Stimulated activated CD4-positive, alpha-beta T cell treated with anti-CD3 and anti-CD28 coated beads, Interleukin-2, amount 100 ng/mL, for 4 hours (primary cell): ENCODE measurements at regions not wholly inside any gene's neighbourhood (a gene's known extent, or its start where the extent isn't known, plus 50 kb on each side); places are given as distances from the start of the nearest gene placed in this dataset.

ENCODE experiments used
- DNase-seq: peaks from one replicate; pipeline ENCODE4 v3.0.0-alpha.2; 2020; ENCODE audit warnings: low read depth

DNA sequence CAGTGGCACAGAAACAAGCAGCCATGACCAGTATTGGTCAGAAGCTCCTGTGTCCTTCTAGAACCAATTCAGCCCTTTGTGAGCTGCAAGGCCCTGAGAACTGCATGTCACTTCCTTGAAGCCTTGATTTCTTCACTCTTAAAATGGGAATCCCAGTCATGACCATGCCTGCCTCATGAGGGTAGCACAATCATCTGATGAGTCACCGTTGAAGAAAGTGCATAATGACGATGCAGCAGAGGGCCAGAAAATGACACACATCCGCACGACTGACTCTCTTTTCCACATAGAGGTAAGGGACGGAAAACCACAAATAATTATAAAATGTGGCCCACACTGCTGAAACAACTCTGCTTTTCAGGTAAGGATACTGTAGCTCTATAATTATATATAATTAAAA is 777.4 kb downstream of the BCL11B start:
- DNase-seq = no peak

DNA sequence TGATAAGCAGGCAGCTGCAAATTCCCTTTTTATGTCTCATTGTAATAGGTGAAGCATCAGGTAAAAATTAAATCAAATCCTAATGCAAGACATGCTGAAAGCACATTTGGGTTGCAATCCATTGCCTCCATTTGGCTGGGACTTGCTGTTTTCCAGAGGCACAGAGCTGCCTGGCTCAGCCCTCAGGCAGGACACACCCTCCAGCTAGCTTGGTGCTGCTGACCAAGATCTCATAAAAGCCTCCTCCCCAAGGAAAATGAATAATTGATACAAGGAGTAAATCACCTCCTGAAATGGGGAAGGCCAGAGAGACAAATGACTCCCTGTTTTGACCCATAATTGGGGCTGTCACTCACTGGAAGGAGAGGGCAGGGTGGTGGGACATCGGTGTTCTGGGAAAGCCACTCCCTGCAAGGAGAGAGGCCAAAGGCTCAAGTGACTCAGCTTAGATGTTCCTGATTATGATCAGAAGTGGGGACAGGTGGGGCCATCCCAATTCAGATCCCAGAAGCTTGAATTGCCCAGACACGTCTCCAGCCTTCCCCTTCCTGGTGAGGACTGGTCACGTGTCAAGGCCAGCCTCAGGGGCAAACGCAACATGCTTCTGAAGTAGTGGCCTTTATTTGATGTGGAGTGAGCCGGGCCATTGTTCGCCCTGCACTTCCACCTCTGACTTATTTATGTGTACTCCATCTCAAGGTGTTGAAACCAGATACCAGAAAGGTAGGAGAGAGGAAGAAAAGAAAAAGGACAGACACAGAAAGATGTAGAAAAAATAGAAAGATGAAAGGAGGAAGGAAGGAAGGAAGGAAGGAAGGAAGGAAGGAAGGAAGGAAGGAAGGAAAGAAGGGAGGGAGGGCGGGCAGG is 773.7 kb downstream of the BCL11B start:
- no peak for DNase-seq

DNA sequence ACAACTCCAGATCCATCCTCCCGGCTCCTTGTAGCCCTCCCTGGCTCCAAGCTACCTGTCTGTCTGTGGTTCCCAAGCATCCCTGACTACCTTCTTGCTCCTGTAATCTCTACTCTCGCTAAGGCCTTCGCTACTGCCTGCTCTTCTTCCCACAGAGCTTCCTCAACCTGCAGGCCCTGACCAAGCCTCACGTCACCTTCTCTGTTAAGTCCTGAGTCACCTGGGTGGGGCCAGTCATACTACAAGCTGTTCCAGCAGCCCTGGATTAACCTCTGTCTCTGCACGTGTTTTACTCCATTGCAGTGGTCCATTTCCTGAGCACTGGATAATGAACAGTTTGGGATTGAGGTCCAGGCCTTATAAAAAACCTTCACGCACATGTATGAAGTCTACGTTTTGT is 770.7 kb downstream of the BCL11B start:
- DNase-seq = no peak

DNA sequence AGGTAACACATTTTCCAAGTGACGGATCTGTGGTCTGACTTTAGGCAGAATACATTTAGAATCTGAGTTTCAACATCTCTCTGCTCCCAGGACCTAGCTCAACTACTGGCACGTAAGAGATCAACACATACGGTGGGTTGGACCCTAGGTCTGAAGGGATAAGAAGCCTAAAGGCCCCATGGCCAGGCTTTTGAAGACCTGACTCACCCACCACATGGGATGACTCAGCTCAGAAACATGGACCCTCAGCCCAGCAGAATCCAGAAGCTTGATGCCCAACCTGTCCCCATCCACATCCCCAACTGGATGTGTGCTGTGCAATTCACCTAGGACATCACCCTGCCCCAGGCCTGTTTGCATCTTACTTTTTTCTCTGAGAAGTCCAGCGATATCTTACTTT is 770.2 kb downstream of the BCL11B start:
- DNase-seq = no peak

DNA sequence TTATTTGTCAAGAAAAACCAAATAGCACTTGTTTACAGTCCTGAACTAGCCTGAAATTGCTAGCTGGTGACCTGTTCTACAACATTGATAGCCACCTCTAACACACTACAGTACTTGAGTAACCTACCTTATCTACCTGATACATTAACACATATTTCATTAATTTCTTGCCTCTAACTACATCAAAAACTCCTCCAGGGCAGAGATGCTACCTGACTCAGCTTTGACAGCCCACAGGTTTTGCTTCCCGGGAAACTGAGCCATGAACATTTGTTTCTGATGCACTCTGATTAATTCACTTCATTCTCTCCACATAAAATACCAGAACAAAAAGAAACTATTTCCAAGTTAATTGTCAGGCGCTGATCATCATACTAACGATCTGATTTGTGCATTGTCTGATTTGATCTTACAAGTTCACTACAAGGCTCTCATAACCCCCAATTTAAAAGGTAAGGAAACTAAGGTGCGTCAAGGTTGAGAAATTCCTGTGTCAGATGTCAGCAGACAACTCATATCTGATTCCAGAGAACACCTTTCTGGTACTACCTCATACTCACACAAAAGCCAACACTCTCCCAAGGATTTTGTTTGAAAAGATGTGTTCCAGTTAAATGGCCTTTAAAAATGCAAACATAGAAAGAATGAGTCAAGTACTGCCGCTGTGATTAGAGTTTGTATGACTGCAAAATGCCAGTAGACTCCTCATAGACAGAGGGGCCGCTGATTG is 768.7 kb downstream of the BCL11B start:
- no peak for DNase-seq

DNA sequence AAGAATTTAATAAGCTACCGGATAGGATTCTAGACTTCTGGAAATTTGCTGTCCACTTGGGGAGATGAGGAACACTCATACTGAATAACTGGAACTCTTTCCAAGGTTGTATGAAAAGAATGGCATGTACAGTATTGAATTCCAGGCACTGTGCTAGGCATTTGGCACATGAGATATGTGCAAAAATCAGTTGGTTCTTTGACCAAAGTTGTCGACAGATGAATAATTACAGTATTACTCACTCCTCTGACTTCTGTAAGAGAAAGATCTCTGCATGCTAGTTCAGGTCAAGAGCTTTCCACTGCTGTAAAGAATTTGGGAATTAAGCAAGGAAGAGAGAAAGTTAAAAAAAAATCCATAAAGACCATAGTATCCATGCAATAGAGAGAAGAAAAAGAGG is 764.7 kb downstream of the BCL11B start:
- DNase-seq = no peak

DNA sequence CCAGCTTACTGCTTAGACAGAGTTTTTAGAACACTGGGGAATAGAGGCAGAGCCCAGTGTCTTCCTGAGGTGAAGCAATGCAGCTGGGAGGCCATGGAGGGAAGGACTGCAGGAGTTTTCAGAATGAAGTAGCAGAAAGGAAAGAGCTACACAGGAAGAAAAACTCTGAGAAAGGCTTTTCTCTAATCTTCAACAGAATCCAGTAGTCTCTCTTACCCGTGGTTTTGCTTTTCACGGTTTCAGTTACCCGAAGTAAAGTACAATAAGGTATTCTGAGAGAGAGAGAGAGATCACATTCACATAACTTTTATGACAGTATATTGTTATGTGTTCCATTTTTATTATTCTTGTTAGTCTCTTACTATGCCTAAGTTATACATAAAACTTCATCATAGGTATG is 761.6 kb downstream of the BCL11B start:
- no peak for DNase-seq

DNA sequence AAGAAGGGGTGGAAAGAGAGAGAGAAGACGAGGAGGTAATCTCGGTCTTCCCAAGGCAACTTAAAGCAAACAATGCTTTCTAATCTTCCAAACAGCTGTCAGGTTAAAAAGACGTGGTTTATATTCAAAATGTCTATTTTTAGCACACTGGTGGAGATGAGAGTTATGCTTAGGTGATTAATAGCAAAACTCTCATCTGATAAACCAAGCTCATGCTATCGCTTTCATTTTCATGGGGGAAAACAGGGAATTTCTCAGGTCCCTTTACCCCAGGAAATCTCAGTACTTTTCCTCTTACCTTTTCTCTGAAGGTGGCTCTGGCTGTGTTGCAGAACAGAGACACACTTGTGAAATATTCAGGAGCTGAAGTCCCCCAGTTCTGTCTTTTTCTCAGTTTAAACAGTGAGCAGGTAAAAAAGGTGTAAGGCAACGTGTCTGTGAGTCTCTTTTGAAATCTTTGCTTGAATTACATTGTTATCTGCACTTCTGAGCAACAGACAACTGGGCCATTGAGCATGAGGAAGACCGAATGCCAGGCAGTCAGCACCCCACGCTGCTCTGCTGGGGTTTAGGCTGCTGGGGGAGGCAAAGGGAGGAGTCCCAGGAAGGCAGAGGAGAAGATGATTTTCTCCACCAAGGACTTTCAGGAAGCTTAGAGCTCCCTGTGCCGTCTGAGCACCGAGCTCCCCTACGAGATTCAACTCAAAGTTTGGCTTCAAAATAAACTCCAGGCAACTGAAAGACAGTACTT is 759.3 kb downstream of the BCL11B start:
- DNase-seq = no peak

DNA sequence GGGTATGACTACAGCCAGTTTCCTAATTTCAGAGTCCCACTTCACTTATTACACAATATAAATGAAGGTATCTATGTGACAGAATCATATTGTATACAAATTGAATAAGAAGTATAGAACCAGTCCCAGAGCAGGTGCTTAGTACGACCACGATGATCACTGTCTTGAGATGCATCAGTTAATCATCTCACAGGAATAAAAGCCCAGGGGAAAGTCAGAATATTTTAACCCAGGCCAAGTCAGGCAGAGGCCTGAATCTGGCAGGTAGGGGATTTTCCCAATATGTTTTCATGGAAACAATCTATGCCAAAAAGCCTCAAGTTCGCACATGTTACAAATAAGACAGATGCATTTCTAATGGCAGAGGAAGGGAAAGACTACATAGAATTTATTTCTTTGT is 758.4 kb downstream of the BCL11B start:
- no peak for DNase-seq

DNA sequence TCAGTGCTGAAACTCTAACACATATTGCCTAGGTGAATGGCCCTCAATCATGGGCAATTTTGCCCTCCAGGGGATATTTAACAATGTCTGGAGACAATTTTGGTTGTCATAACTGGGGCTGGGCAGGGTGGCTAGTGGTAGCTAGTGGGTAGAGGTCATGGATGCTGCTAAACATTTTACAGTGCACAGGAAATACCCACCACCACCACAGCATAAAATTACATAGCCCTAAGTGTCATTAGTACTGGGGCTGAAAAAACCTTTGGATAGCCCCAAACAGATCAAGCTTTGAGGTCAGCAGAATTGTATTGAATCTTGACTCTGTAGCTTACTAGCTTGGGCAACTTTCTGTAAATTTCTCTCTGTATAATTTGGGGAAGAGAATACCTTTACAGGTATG is 758.0 kb downstream of the BCL11B start:
- no peak for DNase-seq

DNA sequence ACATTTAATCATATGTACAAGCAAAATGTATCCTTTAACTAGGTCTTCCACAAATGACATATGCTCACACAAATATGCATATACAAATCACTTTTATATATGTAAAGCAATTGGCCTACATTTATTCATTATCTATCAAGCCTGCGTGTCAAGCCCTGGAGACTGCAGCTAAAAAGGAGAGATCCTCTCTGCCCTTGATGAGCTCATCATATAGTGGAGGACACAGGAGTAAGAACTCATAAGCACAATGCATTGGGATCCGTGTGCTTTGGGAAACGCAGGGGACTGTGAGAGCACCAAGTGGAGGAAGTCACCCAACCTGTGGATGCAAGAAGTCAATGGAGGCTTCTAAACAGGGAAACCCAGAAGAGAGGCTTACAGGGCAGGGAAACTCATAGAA is 735.7 kb downstream of the BCL11B start:
- DNase-seq = no peak

DNA sequence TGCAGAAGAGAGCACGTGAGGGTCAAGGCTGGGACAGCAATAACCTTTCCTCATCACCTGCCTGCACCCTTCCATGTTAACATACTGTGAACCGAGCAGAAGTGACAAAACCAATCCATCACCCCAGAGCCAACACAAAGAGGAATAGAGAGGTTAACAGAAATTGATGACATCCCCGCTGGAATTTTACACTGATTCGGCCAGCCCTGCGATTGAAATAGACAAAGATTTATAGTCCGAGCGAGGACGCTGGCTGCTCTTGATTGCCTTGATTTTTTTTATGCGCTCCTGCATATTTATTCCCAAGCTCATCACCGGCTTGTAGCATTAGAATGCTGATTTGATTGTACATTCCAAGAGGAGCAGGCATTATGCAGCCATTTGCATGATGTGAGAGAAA is 729.7 kb downstream of the BCL11B start:
- DNase-seq = no peak

DNA sequence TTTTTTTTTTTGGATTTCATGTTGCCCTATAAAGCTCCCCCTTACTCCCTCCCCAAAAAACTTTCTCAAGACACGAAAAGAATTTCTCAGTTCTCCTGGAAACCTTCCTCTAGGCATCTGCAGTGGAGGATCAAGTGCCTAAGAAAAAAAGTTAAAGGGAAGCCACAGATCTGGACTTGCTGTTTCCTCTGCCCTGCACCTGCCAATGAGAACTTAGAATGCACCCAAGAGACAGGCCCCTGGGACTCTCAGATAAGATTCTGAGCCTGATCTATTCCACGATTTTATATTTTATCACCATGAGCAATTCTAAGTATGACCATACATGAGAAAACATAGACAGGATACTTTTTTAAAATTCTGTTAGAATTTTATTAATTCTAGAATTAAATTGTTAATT is 728.9 kb downstream of the BCL11B start:
- no peak for DNase-seq

DNA sequence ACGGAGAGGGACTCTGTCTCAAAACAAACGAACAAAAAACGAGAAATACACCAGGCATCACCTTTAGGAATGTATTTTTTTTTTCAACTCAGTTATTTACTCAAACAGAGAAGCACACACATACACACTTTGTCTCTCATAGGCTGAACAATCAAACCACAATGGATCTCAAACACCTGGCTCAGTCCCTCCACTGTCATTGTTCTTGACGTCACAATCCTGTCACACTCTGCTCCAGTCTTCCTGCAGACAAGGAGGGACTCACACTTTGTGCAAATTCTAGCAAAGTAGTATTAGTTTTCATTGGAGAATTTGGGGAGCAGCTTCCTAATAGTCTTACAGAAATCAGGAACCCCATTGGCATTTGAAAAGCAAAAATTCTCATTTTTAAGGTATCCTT is 727.8 kb downstream of the BCL11B start:
- no peak for DNase-seq

DNA sequence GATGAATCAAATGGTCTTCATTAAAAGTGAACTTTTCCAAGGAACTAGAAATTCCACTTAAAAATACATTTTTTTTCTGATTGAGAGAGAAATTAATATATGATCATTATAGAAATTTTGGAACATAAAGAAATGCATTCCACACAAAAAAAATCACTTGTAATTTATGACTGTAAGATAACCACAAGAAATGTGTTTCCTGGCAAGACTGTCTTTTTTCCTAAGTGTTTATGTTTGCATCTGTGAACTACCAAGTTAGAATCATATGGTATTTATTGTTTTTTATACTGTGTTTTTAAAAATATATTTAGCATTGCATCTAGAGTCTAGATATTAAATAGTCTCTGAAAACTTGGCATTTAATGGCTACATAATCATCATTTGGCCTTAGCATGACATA is 726.8 kb downstream of the BCL11B start:
- no peak for DNase-seq

DNA sequence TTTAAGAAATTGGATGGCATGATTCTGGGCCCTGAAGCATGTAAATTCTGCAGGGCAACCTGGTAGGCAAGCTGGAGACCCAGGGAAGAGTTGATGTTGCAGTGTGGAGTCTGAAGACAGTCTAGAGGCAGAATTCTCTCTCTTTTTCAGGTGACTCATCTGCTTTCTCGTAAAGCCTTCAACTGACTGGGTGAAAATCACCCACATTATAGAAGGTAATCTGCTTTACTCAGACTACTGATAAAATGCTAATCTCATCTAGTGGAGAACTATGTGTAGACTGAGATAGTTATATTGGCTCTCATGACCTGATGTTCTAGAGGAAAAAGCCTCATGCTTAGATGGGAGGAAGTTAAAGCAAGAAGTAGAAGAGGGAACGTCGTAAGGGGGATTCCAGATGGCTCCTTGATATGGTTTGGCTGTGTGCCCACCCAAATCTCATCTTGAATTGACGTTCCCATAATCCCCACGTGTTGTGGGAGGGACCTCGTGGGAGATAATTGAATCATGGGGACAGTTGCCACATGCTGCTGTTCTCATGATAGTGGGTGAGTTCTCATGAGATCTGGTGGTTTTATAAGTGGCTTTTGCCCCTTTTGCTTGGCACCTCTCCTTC is 723.8 kb downstream of the BCL11B start:
- peak; percentile 22 for DNase-seq

DNA sequence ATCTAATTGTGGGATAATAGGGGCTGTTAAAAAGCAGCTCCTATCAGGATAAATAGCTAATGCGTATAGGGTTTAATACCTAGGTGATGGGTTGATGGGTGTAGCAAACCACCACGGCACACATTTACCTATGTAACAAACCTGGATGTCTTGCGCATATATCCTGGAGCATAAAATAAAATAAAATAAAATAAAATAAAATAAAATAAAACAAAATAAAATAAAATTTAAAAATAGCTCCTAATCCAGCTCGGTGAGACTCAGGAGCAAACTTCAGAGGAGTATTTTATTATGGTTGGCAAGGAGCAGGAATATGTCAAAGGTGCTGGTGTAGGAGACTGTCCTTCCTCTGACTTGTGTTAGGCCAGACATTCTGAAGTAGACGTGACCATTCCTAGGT is 721.0 kb downstream of the BCL11B start:
- DNase-seq = no peak

DNA sequence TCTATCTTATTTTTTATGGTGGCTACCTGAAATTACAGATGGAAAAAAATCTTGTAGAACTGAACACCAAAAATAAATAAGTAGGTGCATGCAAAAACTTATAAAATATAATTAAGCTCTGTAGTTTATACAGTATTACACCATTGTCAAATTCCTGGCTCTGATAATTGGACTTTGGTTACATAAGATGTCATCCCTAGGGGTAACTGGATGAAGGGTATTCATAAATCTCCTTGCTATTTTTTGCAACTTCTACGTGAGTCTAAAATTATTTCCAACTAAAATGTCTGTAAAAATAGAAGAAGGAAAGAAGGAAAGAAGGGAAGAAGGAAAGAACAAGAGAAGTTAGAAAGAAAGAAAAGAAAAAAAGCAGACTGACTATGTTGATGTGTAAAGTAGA is 716.6 kb downstream of the BCL11B start:
- no peak for DNase-seq

DNA sequence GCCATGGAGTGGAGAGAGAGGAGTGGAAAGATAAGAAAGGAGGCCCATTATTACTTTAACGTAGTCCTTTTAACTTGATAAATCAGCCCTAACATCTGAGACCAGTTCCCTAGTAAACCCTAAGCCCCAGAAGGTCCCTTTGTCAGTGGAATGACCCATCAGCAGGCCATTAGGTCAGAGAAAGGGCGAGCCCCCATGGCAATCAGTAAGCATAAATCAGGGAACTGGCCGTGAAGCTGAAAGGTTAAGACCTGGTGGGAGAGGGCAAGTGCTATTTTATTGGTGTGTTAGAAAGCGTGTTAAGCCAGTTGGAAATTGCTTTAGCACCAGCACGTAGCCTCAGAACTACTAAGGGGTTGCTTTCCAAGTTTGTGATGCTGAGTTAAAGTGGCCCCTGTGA is 708.0 kb downstream of the BCL11B start:
- no peak for DNase-seq

DNA sequence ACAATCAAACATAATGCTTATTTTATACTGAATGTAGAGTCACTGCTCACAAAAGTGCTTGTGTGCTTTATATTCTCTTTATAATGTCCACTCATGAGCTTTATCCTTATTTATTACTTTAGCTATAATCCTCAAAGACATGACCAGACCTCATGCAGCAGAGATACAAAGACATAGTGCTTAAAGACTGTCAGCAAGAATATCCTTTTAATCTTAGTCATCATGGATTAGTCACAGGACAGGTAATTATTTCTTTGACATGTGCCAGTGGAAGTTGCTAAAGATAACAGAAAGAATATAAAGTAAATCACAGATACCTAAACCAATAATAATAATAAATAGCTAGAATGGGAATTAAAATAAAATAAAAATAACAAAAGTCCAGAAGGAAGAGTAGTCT is 707.5 kb downstream of the BCL11B start:
- DNase-seq = no peak

DNA sequence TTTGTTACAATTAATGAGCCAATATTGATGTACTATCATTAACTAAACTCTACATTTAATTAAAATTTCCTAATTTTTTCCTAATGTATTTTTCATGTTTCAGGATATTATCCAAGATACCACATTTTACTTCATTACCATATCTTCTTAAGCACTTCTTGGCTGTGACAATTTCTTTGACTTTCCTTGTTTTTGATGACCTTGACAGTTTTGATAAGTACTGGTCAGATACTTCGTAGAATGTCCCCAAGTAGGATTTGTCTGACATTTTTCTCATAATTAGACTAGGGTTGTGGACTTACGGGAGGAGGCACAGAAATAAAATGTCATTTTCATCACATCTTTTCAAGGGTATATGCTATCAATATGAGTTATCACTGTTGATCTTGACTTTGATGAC is 700.9 kb downstream of the BCL11B start:
- no peak for DNase-seq

DNA sequence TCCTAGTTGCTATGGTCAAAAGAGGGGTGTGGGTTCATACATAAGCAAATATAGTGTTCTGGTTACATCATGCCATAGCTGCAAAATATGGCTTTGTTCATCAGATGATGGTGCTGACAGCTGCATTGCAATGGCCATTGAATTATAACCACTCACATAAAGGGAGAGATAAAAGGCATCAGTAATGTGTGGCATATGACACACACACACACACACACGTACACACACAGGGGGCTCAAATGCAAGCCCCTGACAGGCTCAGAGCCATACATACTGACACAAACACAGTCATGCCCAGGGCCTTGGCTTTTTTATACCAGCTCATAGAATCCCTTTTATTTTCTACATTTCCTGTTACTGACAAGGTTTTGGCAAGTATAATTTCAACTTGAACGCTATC is 698.9 kb downstream of the BCL11B start:
- DNase-seq = no peak

DNA sequence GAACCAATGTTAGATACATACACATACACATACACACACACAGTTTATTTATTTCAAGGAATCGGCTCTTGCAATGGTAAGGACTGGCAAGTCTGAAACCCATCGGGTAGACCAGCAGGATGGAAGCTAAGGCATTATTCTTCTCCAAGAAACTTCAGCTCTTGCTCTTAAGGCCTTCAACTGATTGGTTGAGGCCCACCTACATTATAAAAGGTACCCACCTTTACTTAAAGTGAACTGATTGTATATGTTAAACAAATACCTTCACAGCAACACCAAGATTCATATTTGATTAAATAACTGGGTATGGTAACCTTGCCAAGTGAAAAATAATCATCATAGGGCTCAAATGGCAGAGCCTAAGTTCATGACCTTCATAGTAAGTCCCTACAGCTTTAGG is 695.5 kb downstream of the BCL11B start:
- DNase-seq = no peak
